ENCODE measurements at regions not wholly inside any gene's neighbourhood (a gene's known extent, or its start where the extent isn't known, plus 50 kb on each side); places are given as distances from the start of the nearest gene placed in this dataset.

DNA sequence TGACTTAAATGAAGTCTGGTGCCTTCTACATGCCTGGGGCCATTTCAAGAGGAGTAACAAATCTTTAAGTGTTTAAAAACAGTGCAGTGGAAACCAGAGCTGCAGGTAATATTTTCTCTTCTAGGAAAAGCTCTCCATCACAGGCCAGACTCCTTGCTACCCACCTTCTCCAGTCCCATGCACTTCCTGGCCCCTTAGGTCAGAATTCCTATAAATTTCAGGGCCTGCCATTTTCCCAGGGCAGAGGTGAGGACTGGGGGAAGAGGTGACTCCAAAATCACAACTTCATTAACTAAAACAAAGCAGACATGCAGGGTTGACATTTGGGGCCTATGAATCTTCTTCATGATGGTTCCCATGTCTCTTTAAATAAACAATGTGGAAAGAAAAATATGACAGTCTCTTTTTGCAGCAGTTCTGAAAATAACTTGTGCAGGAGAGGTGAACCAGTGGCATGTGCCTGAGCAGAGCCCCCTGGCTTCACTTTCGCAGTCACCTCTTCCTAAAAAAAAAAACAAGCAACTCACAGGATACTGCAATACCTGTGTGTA lies 63.7 kb upstream of the TANC1 start:
- in situ Hi-C loops (cut with MboI; ENCODE audit: low sequenced_read_pairs): loop anchor here (10.0 kb wide), 1 partner anchor 220 kb away; no protein-coding TSS in a partner anchor

- in situ Hi-C loops (cut with MboI; ENCODE audit: low sequenced_read_pairs): loop anchor here (10.0 kb wide), 1 partner anchor 219 kb away; no protein-coding TSS in a partner anchor
Measured at GRCh38 chr2:158905341-158905740, 63.1 kb upstream of the TANC1 start.

- in situ Hi-C loops (cut with MboI; ENCODE audit: low sequenced_read_pairs): loop anchor here (10.0 kb wide), 1 partner anchor 219 kb away; no protein-coding TSS in a partner anchor
Measured at GRCh38 chr2:158905784-158906183, 62.7 kb upstream of the TANC1 start.

DNA sequence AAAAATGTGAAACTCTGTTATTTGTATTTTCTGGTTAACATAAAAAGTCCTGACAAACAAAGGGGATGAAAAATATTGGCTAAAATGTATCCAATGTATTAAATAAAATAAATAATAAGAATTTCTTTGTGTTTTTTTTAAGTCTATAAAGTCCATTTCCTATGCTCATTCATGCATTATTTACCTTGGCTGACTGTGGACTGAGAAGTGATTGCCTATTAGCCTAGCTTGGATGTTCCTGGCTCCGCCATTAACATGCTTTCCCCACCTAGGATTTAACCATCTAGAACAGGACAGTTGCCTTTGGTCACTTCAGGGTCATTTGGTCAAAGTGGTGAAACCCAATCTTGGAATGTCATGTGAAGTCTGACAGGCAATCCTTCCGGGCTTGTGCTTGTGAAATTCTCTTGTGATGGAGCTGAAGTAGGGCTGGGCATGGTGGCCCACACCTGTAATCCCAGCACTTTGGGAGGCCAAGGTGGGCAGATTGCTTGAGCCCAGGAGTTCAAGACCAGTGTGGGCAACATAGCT lies 60.4 kb upstream of the TANC1 start:
- in situ Hi-C loops (cut with MboI; ENCODE audit: low sequenced_read_pairs): loop anchor here (10.0 kb wide), 1 partner anchor 217 kb away; no protein-coding TSS in a partner anchor

DNA sequence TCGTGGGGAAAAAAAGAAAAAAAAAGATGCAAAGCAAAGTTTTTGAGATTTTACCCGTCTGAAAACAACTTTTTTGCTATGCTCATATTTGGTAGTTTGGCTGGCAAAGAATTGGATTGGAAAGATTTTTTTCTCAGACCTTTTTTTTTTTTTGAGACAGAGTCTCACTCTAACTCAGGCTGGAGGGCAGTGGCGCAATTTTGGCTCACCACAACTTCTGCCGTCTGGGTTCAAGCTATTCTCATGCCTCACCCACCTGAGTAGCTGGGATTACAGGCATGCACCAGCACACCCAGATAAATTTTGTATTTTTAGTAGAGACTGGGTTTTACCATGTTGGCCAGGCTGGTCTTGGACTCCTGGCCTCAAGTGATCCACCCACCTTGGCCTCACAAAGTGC lies 56.3 kb upstream of the TANC1 start:
- in situ Hi-C loops (cut with MboI; ENCODE audit: low sequenced_read_pairs): no loop called here

- in situ Hi-C loops (cut with MboI; ENCODE audit: low sequenced_read_pairs): no loop called here
Measured at GRCh38 chr2:158912765-158913164, 55.7 kb upstream of the TANC1 start.

GRCh38 chr2:158914066-158914465 lies 54.4 kb upstream of the TANC1 start:
- in situ Hi-C loops (cut with MboI; ENCODE audit: low sequenced_read_pairs): no loop called here

DNA sequence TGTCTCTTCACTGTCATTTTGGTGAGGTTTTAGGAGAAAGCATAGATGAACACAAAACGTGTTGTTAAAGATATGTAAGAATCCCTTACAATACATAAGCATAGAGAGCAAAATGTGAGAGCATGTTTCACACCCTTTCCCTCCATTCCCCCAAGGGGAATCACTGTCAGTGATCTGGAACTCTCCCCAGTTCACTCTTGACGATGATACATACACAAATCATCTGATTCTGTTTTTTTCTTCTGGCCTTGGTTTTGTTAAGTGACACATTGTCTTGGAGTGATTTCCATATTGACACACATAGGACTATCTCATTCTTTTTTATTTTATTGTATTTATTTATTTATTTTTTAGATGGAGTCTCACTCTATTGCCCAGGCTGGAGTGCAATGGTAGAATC lies 53.7 kb upstream of the TANC1 start:
- in situ Hi-C loops (cut with MboI; ENCODE audit: low sequenced_read_pairs): no loop called here

DNA sequence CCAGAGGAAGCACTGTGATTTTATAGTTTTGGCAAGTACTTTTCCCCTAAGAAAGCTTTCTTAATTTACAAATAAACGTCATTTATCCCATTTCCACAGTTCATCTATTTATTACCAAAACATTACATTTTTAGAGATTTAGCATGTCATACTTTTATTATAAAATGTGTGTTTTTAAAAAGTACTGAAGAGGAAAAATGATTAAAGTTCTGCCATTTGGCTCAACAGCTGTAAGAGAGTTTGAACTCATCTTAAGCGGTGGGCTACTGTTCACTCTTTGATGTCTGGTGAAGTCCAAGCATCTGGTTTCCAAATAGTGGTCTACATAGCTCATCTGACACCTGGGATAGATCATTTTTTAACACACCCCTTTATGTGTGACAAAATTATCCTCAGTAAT lies 51.3 kb upstream of the TANC1 start:
- in situ Hi-C loops (cut with MboI; ENCODE audit: low sequenced_read_pairs): no loop called here

DNA sequence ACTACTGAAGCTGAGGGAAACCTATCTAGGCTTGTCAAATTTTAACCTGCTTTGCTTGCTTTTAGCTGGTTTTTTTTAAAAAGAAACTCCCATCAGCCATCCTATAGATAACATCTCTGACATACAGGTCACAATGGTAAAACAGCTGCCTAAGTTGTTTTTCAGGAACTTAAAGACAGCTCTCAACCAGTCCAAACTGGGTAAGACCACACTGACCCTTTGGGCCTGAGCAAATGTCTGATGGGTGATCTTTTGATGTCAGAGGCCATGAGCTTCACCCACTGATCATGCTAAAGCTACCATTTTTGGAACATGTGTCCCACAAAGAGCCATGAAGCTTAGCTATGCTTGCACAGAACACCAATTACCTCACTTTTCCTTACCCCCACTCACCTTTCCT lies 50.0 kb upstream of the TANC1 start:
- in situ Hi-C loops (cut with MboI; ENCODE audit: low sequenced_read_pairs): no loop called here
